NT2/D1 (cell line): ENCODE measurements at regions not wholly inside any gene's neighbourhood (a gene's known extent, or its start where the extent isn't known, plus 50 kb on each side); places are given as distances from the start of the nearest gene placed in this dataset.

ENCODE experiments used
- YY1 ChIP-seq: IDR thresholded peaks from 2 replicates; pipeline ENCODE4 v1.6.1; 2011; ENCODE audit not compliant: insufficient read length, insufficient read depth
- ZNF274 ChIP-seq: IDR thresholded peaks from 2 replicates; pipeline ENCODE4 v1.6.1; 2011; ENCODE audit warnings: mild to moderate bottlenecking, low read depth, low read length

GRCh38 chr18:44589693-44590355 lies 90.9 kb upstream of the SETBP1 start:
- no peak for TF ChIP-seq YY1
- TF ChIP-seq ZNF274 = no peak
